ENCODE measurements at regions not wholly inside any gene's neighbourhood (a gene's known extent, or its start where the extent isn't known, plus 50 kb on each side); places are given as distances from the start of the nearest gene placed in this dataset.

DNA sequence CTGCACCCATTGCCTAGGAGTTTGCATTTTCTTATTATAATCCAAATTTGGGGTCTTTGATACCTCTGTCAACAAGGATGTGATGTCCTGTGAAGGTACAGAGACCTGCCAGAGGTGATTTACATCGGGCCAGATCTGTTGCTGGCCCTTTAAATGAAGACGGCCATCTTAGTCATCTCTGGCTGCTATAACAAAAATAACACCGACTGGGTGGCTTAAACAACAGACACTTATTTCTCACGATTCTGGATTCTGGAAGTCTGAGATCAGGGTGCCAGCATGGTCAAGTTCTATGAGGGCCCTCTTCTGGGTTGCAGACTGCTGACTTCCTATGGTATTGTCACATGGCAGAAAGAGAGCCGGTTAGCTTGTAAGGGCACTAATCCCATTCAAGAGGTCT lies 75.7 kb downstream of the F11 start:
- Histone ChIP-seq H3K4me2 (ENCODE audit: control insufficient read depth, insufficient read depth) (no peak overlapping the region), H3K4me3 (no peak overlapping the region), H2AFZ (ENCODE audit: control insufficient read depth, low read depth, low read length) (no peak overlapping the region), H3K9me3 (replicated peaks; ENCODE audit: control insufficient read depth, insufficient read depth, low read length) (no peaks in the 10 kb centered on the region), H3K9ac (ENCODE audit: control insufficient read depth, insufficient read depth, low read length) (no peak overlapping the region), H3K27ac (ENCODE audit: control insufficient read depth, insufficient read depth) (no peak overlapping the region), H3K36me3 (ENCODE audit: control insufficient read depth in 2 of 2, insufficient read depth in 2 of 2, low read length in 1 of 2) (no peaks in the 10 kb centered on the region), H3K79me2 (ENCODE audit: control insufficient read depth, insufficient read depth, low read length) (no peaks in the 10 kb centered on the region), H4K20me1 (ENCODE audit: control insufficient read depth, insufficient read depth) (no peaks in the 10 kb centered on the region), H3K4me1 (ENCODE audit: control insufficient read depth, insufficient read depth, low read length) (no peaks in the 10 kb centered on the region), H3K27me3 (replicated peaks in 1 of 2; ENCODE audit: control insufficient read depth in 2 of 2, insufficient read depth in 2 of 2, low read length in 1 of 2) (no peaks in the 10 kb centered on the region)
- in situ Hi-C loops (cut with MboI), result no loop called here
- no TSS peak for BruUV-seq (replicated peaks)
- FAIRE-seq (no peak), ATAC-seq (no peak), DNase-seq (ENCODE audit: low read depth, low spot score) (no peak)
- ChIA-PET POLR2A (no interaction called here), RAD21 (ENCODE audit: unreplicated experiment) (no interaction called here), CTCF (no interaction called here), SMC1A (ENCODE audit: uncharacterized antibody, unreplicated experiment) (no interaction called here)
- intact Hi-C loops (cut with micrococcal nuclease; ENCODE audit: unreplicated experiment), result no loop called here
- WGBS (ENCODE audit: insufficient coverage, insufficient replicate concordance, low lambda C conversion rate, missing lambda C conversion rate), result 48% methylated on average over 5 of the region's 5 CpGs
- TF ChIP-seq JUNB (IDR thresholded peaks at IDR 0.05) (no peak), POLR2AphosphoS5 (IDR thresholded peaks at IDR 0.05; ENCODE audit: low read length) (no peak), RELB (IDR thresholded peaks at IDR 0.05; ENCODE audit: low read depth) (no peak), ZNF217 (IDR thresholded peaks at IDR 0.05) (no peak), ZNF207 (IDR thresholded peaks at IDR 0.05; ENCODE audit: borderline replicate concordance) (no peak), NR2C2 (IDR thresholded peaks at IDR 0.05; ENCODE audit: borderline replicate concordance, control insufficient read depth, insufficient read length, low read depth) (no peak), SPI1 (IDR thresholded peaks at IDR 0.05; ENCODE audit: borderline replicate concordance, insufficient read depth, low read depth, low read length) (no peak), SMC3 (IDR thresholded peaks at IDR 0.05; ENCODE audit: borderline replicate concordance, low read length) (no peak), EZH2 (IDR thresholded peaks at IDR 0.05; ENCODE audit: borderline replicate concordance, control insufficient read depth, low read depth, low read length) (no peak), SKIL (IDR thresholded peaks at IDR 0.05; ENCODE audit: low read depth, poor library complexity, severe bottlenecking) (no peak), ZNF24 (IDR thresholded peaks at IDR 0.05) (no peak), GATAD2B (conservative IDR thresholded peaks at IDR 0.05; ENCODE audit: low read depth) (no peak), NRF1 (conservative IDR thresholded peaks at IDR 0.05; ENCODE audit: low read depth, low read length) (no peak)
- TF ChIP-seq, protein P1, sequence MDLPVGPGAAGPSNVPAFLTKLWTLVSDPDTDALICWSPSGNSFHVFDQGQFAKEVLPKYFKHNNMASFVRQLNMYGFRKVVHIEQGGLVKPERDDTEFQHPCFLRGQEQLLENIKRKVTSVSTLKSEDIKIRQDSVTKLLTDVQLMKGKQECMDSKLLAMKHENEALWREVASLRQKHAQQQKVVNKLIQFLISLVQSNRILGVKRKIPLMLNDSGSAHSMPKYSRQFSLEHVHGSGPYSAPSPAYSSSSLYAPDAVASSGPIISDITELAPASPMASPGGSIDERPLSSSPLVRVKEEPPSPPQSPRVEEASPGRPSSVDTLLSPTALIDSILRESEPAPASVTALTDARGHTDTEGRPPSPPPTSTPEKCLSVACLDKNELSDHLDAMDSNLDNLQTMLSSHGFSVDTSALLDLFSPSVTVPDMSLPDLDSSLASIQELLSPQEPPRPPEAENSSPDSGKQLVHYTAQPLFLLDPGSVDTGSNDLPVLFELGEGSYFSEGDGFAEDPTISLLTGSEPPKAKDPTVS (IDR thresholded peaks at IDR 0.05; ENCODE audit: low read depth, low read length), result no peak
- TF ChIP-seq, protein P2, sequence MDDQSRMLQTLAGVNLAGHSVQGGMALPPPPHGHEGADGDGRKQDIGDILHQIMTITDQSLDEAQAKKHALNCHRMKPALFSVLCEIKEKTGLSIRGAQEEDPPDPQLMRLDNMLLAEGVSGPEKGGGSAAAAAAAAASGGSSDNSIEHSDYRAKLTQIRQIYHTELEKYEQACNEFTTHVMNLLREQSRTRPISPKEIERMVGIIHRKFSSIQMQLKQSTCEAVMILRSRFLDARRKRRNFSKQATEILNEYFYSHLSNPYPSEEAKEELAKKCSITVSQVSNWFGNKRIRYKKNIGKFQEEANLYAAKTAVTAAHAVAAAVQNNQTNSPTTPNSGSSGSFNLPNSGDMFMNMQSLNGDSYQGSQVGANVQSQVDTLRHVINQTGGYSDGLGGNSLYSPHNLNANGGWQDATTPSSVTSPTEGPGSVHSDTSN (IDR thresholded peaks at IDR 0.05; ENCODE audit: insufficient replicate concordance, low read depth, low read length), result no peak

Data from GM12878 (cell line).